K562 (cell line): ENCODE measurements at regions not wholly inside any gene's neighbourhood (a gene's known extent, or its start where the extent isn't known, plus 50 kb on each side); places are given as distances from the start of the nearest gene placed in this dataset.

Experiments used
- ATAC-seq: fragments of 200-7000 bp; cut with Tn5 transposase; 3 replicates; pipeline ENCODE4 v1.9.1; 2020; ENCODE audit warnings: moderate library complexity
- BruUV-seq: library from RNA; stranded (reverse); fragments of 400-500 nt; replicated peaks from 2 replicates; lab custom pipeline; 2021; lab: Mats Ljungman, UMichigan
- CTCF ChIA-PET: fragments of 300-600 bp; formaldehyde crosslinking; extraction: SDS; loops from one replicate; lab custom pipeline; 2021; ENCODE audit warnings: low intra/inter-chr PET ratio; lab: Yijun Ruan, JAX
- POLR2A ChIA-PET: fragments of 300-600, 350-650 bp; sonication (Branson Sonifier 250); formaldehyde crosslinking; extraction: SDS; loops from one replicate; lab custom pipeline; 2021; ENCODE audit warnings: antibody characterized with exemption, inconsistent platforms; lab: Yijun Ruan, JAX
- DNase-seq, 4 experiments: peaks; one replicate each; pipeline versions ENCODE4 v3.0.0 to v3.0.0-alpha.2; 2011 to 2018; ENCODE audit warnings: low spot score in 3 of 4, mixed read lengths in 3 of 4; ENCODE audit errors: extremely low read depth in 1 of 4
- FAIRE-seq: peaks from 2 replicates; lab custom pipeline; 2011; peaks lifted over from hg19 to GRCh38; lab: Jason Lieb, UNC
- H2AFZ ChIP-seq: 2 replicates; pipeline ENCODE4 v1.6.0; 2011; ENCODE audit warnings: low read depth, low read length, control low read depth, inconsistent platforms
- H3K27ac ChIP-seq: fragments of 200-600 bp; 3 replicates; pipeline ENCODE4 v1.8.0; 2011; ENCODE audit warnings: low read depth, mild to moderate bottlenecking, control low read depth, inconsistent platforms, low read length, moderate library complexity, mixed read lengths; ENCODE audit errors: extremely low read depth
- H3K27me3 ChIP-seq, 2 experiments: fragments of 300-600 bp in 1 of 2; 2 replicates in 1 of 2; 3 replicates in 1 of 2; pipeline versions ENCODE4 v1.6.0 to v1.8.0; 2011; ENCODE audit warnings: inconsistent platforms in 2 of 2, low read length in 2 of 2, mild to moderate bottlenecking in 1 of 2, mixed read lengths in 1 of 2, moderate library complexity in 1 of 2; ENCODE audit not compliant: control insufficient read depth in 2 of 2, insufficient read depth in 2 of 2
- H3K36me3 ChIP-seq: fragments of 300-600 bp; 3 replicates; pipeline ENCODE4 v1.8.0; 2011; ENCODE audit warnings: mild to moderate bottlenecking, low read length, inconsistent platforms; ENCODE audit not compliant: control insufficient read depth, insufficient read depth
- H3K4me1 ChIP-seq, 2 experiments: fragments of 200-600 bp in 1 of 2; replicated peaks in 1 of 2; 2 replicates in 1 of 2; 3 replicates in 1 of 2; pipeline versions ENCODE4 v1.5.1 to v1.8.0; 2011; ENCODE audit warnings: inconsistent platforms in 2 of 2, low read length in 2 of 2, mild to moderate bottlenecking in 1 of 2, mixed read lengths in 1 of 2, moderate library complexity in 1 of 2; ENCODE audit not compliant: control insufficient read depth in 2 of 2, insufficient read depth in 2 of 2
- H3K4me2 ChIP-seq: 2 replicates; pipeline ENCODE4 v1.6.1; 2011; ENCODE audit warnings: low read length, control low read depth, inconsistent platforms, mixed read lengths; ENCODE audit not compliant: insufficient read depth
- H3K4me3 ChIP-seq: fragments of 200-600 bp; sonication (generic), shearing (Covaris generic); 2 replicates; pipeline ENCODE4 v1.5.1; 2016; ENCODE audit warnings: control low read depth, inconsistent platforms
- H3K79me2 ChIP-seq: fragments of 200-600 bp; 3 replicates; pipeline ENCODE4 v1.8.0; 2011; ENCODE audit warnings: low read length, inconsistent platforms; ENCODE audit not compliant: control insufficient read depth, insufficient read depth
- H3K9ac ChIP-seq, 2 experiments: 2 replicates each; pipeline versions ENCODE4 v1.6.0 to v1.6.1; 2011; ENCODE audit warnings: low read depth in 2 of 2, low read length in 2 of 2, control low read depth in 1 of 2, inconsistent platforms in 1 of 2, mild to moderate bottlenecking in 1 of 2, mixed read lengths in 1 of 2; ENCODE audit not compliant: insufficient read depth in 1 of 2
- H3K9me1 ChIP-seq: one replicate; pipeline ENCODE4 v1.6.0; 2011; ENCODE audit warnings: inconsistent platforms, mild to moderate bottlenecking, low read length, moderate library complexity; ENCODE audit not compliant: control insufficient read depth, insufficient read depth
- H3K9me3 ChIP-seq: replicated peaks from 2 replicates; pipeline ENCODE4 v1.5.1; 2011; ENCODE audit warnings: low read depth, low read length, inconsistent platforms; ENCODE audit not compliant: control insufficient read depth, insufficient read depth
- H4K20me1 ChIP-seq: replicated peaks from 2 replicates; pipeline ENCODE4 v1.6.1; 2011; ENCODE audit warnings: low read length, inconsistent platforms, mixed read lengths; ENCODE audit not compliant: control insufficient read depth, insufficient read depth
- MTA1 ChIP-seq: fragments of 450-650 bp; IDR thresholded peaks from 2 replicates; pipeline ENCODE4 v1.6.1; 2017; ENCODE audit warnings: borderline replicate concordance
- RFX1 ChIP-seq: fragments of 450-650 bp; IDR thresholded peaks from 2 replicates; pipeline ENCODE4 v1.6.1; 2016; ENCODE audit warnings: mild to moderate bottlenecking, moderate library complexity
- STAT5B ChIP-seq: fragments of 250-450 bp; sonication (Bioruptor Pico); IDR thresholded peaks from 2 replicates; pipeline ENCODE4 v1.8.0; 2021; ENCODE audit warnings: mild to moderate bottlenecking, inconsistent platforms
- WGBS: fragments of 100-300 bp; shearing (Covaris generic); methylation state at CpG from one replicate; pipeline ENCODE4 v1.1.6; 2016; ENCODE audit warnings: low coverage, mixed read lengths; ENCODE audit not compliant: insufficient coverage; ENCODE audit errors: missing lambda C conversion rate; 5-methylcytosine and 5-hydroxymethylcytosine counted together
- in situ Hi-C: fragments of 300-500 bp; cut with MboI; formaldehyde crosslinking; loops from 4 replicates; pipeline ENCODE4 v1.15.0; 2018; ENCODE audit warnings: inconsistent platforms, mixed read lengths
- intact Hi-C: fragments of 100-400 bp; cut with micrococcal nuclease; formaldehyde crosslinking; loops from 2 replicates; pipeline ENCODE4 v1.14.2; 2022
- TF ChIP-seq, protein P1 (sequence below), 3 experiments: fragments of 200-800 bp in 1 of 3; fragments of 250-450 bp in 1 of 3; fragments of 450-650 bp in 1 of 3; sonication (Bioruptor Pico) in 1 of 3; sonication (Bioruptor generic) in 1 of 3; formaldehyde crosslinking in 1 of 3; IDR thresholded peaks; 2 replicates each; pipeline versions ENCODE4 v1.6.1 to v1.8.0; 2016 to 2022; ENCODE audit warnings: mild to moderate bottlenecking in 2 of 3, missing genetic modification characterization in 2 of 3, missing compliant biosample characterization in 1 of 3, moderate library complexity in 1 of 3
- TF ChIP-seq, protein P2 (sequence below): fragments of 250-450 bp; sonication (Bioruptor Pico); IDR thresholded peaks from 2 replicates; pipeline ENCODE4 v1.4.0; 2020; ENCODE audit warnings: mild to moderate bottlenecking, moderate library complexity

DNA sequence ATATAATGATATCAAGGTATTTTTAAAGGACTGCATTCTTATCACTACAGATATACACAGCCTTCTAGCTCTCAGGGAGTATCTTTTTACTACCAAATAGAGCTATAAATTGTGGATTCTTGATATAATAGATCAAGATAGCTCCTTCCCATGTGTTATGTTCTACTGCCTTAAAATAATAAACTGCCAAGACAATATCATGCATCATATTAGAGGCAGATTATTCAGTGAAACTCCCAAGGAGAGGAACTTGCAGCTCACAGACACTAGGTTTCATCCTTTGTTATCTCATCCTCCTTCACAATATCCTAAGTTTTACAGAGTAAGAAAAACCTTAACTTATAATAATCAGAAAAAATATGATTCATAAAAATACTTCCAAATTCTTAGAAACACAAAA is 802.8 kb downstream of the DIAPH3 start (continued):
- TF ChIP-seq, protein P1, sequence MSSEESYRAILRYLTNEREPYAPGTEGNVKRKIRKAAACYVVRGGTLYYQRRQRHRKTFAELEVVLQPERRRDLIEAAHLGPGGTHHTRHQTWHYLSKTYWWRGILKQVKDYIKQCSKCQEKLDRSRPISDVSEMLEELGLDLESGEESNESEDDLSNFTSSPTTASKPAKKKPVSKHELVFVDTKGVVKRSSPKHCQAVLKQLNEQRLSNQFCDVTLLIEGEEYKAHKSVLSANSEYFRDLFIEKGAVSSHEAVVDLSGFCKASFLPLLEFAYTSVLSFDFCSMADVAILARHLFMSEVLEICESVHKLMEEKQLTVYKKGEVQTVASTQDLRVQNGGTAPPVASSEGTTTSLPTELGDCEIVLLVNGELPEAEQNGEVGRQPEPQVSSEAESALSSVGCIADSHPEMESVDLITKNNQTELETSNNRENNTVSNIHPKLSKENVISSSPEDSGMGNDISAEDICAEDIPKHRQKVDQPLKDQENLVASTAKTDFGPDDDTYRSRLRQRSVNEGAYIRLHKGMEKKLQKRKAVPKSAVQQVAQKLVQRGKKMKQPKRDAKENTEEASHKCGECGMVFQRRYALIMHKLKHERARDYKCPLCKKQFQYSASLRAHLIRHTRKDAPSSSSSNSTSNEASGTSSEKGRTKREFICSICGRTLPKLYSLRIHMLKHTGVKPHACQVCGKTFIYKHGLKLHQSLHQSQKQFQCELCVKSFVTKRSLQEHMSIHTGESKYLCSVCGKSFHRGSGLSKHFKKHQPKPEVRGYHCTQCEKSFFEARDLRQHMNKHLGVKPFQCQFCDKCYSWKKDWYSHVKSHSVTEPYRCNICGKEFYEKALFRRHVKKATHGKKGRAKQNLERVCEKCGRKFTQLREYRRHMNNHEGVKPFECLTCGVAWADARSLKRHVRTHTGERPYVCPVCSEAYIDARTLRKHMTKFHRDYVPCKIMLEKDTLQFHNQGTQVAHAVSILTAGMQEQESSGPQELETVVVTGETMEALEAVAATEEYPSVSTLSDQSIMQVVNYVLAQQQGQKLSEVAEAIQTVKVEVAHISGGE (CRISPR knock-in tag; IDR thresholded peaks at IDR 0.05) = no peak
- no peak for TF ChIP-seq MTA1
- no peak for TF ChIP-seq STAT5B (CRISPR knock-in tag)

DNA sequence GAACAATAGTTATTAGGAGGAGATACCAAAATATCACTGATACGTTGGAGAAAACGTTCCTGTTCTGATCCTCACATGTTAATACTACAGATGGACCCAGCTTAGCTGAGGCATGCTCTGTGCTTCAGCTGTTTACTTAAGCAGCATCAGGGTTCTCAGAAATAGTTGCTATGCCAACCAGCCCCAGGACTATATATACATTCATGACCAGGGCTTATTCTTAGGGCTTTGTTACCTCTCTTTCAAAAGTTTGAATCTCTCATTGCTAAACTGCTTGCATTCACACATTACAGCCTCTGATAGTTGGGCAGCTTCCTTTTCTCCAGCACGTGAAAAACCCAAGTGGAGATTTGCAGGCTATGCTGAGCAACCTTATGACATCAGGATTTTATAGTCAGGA is 800.4 kb downstream of the DIAPH3 start:
- POLR2A ChIA-PET = no interaction called here
- Histone ChIP-seq H2AFZ (no peak overlapping the region), H3K79me2 (no peaks in the 10 kb centered on the region), H3K27ac (no peak overlapping the region), H3K4me3 (no peak overlapping the region), H3K4me2 (no peak overlapping the region), H3K9me3 (no peaks in the 10 kb centered on the region), H4K20me1 (no peaks in the 10 kb centered on the region), H3K9ac (no peak overlapping the region), H3K27me3 (no peaks in the 10 kb centered on the region), H3K36me3 (no peaks in the 10 kb centered on the region), H3K4me1 (no peaks in the 10 kb centered on the region), H3K9me1 (no peaks in the 10 kb centered on the region)
- no peak for ATAC-seq
- 0% methylated on average over 3 of the region's 3 CpGs for WGBS
- no peak for FAIRE-seq
- no TSS peak for BruUV-seq
- CTCF ChIA-PET = no interaction called here
- TF ChIP-seq, protein P2, sequence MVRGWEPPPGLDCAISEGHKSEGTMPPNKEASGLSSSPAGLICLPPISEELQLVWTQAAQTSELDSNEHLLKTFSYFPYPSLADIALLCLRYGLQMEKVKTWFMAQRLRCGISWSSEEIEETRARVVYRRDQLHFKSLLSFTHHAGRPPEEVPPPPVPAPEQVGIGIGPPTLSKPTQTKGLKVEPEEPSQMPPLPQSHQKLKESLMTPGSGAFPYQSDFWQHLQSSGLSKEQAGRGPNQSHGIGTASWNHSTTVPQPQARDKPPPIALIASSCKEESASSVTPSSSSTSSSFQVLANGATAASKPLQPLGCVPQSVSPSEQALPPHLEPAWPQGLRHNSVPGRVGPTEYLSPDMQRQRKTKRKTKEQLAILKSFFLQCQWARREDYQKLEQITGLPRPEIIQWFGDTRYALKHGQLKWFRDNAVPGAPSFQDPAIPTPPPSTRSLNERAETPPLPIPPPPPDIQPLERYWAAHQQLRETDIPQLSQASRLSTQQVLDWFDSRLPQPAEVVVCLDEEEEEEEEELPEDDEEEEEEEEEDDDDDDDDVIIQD (CRISPR knock-in tag) = no peak
- TF ChIP-seq RFX1 = 0 out of 2 replicates have a peak, but pooled peaks have one; percentile 5
- intact Hi-C loops = no loop called here
- no peak for DNase-seq
- in situ Hi-C loops = no loop called here
